ENCODE measurements at regions not wholly inside any gene's neighbourhood (a gene's known extent, or its start where the extent isn't known, plus 50 kb on each side); places are given as distances from the start of the nearest gene placed in this dataset.
A peak's percentile ranks its signal among the peaks of the same experiment; 100 is the strongest.

DNA sequence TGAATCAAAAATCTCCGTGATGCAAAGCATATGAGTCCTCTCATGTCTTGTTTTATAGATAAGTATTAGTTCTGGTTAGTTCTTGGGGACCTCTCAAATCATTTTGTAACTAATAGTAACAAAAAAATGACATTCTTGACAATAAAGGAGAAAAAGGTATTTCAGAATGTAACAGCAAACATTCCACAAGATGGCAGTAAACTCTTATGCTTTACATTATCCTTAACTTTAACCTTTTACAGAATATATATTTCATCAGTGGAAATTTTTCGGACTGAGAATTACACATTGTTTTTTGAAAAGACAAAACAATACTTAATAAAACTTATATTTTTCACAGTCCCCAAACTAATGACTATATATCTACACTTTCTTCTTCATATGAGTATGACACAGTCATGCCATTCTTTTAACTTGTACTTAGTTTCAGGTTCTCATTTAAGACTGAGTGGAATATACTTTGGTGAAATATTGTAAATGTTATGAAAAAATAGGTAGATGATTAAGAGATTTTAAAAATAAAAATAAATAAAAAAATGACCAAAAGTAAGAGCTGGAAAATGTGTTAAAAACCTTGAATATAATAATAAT is 142.9 kb upstream of the NXPH2 start:
- POLR2A ChIA-PET = no interaction called here
- TF ChIP-seq, protein P1, sequence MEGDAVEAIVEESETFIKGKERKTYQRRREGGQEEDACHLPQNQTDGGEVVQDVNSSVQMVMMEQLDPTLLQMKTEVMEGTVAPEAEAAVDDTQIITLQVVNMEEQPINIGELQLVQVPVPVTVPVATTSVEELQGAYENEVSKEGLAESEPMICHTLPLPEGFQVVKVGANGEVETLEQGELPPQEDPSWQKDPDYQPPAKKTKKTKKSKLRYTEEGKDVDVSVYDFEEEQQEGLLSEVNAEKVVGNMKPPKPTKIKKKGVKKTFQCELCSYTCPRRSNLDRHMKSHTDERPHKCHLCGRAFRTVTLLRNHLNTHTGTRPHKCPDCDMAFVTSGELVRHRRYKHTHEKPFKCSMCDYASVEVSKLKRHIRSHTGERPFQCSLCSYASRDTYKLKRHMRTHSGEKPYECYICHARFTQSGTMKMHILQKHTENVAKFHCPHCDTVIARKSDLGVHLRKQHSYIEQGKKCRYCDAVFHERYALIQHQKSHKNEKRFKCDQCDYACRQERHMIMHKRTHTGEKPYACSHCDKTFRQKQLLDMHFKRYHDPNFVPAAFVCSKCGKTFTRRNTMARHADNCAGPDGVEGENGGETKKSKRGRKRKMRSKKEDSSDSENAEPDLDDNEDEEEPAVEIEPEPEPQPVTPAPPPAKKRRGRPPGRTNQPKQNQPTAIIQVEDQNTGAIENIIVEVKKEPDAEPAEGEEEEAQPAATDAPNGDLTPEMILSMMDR (IDR thresholded peaks at IDR 0.05; ENCODE audit: extremely low read depth in 1 of 2, insufficient read depth in 1 of 2, low read depth in 1 of 2, low read length in 2 of 2) = peak; percentile 5 to 11
- TF ChIP-seq EZH2 (IDR thresholded peaks at IDR 0.05; ENCODE audit: borderline replicate concordance, low read depth, low read length, severe bottlenecking) = no peak
- no peaks in the 10 kb centered on the region for H3K79me2 ChIP-seq (ENCODE audit: control insufficient read depth, insufficient read depth, low read length)
- H3K9me1 ChIP-seq (replicated peaks; ENCODE audit: control insufficient read depth, extremely low read depth, insufficient read depth, low read length) = no peaks in the 10 kb centered on the region
- no peaks in the 10 kb centered on the region for H4K20me1 ChIP-seq (replicated peaks; ENCODE audit: control insufficient read depth, extremely low read depth, insufficient read depth, low read length)
- H2AFZ ChIP-seq (ENCODE audit: low read depth, low read length) = no peak overlapping the region
- H3K4me3 ChIP-seq (replicated peaks in 1 of 3; ENCODE audit: insufficient read depth in 1 of 3, low read depth in 1 of 3, low read length in 3 of 3) = no peak overlapping the region
- H3K36me3 ChIP-seq (ENCODE audit: control insufficient read depth in 2 of 2, extremely low read depth in 1 of 2, insufficient read depth in 2 of 2, low read length in 2 of 2) = no peaks in the 10 kb centered on the region
- no peak overlapping the region for H3K9ac ChIP-seq (replicated peaks; ENCODE audit: extremely low read depth, insufficient read depth, low read length)
- intact Hi-C loops (cut with micrococcal nuclease) = loop anchor here (5.0 kb wide), 2 partner anchors 864 to 1939 kb away; no protein-coding TSS in a partner anchor
- FAIRE-seq (no peak), DNase-seq (ENCODE audit: low read depth, low spot score) (peak; percentile 15)
- H3K4me1 ChIP-seq (ENCODE audit: control insufficient read depth, extremely low read depth, insufficient read depth, low read length) = no peaks in the 10 kb centered on the region
- BruUV-seq (replicated peaks) = no TSS peak
- no peak overlapping the region for H3K27ac ChIP-seq (ENCODE audit: insufficient read depth, low read depth, low read length)
- CTCF ChIA-PET = interaction anchor here (0.7 kb wide), 1 partner anchor 1940 kb away, joined by 3 read pairs; no protein-coding TSS in a partner anchor
- no peak overlapping the region for H3K4me2 ChIP-seq (ENCODE audit: insufficient read depth, low read length)
- no peaks in the 10 kb centered on the region for H3K9me3 ChIP-seq (replicated peaks; ENCODE audit: control insufficient read depth, insufficient read depth, low read length)
- dilution Hi-C loops (cut with MboI; ENCODE audit: extremely low pct_ligation_motif_present, low sequenced_read_pairs) = no loop called here
- no peaks in the 10 kb centered on the region for H3K27me3 ChIP-seq (ENCODE audit: control insufficient read depth in 2 of 2, insufficient read depth in 2 of 2, low read length in 2 of 2)

DNA sequence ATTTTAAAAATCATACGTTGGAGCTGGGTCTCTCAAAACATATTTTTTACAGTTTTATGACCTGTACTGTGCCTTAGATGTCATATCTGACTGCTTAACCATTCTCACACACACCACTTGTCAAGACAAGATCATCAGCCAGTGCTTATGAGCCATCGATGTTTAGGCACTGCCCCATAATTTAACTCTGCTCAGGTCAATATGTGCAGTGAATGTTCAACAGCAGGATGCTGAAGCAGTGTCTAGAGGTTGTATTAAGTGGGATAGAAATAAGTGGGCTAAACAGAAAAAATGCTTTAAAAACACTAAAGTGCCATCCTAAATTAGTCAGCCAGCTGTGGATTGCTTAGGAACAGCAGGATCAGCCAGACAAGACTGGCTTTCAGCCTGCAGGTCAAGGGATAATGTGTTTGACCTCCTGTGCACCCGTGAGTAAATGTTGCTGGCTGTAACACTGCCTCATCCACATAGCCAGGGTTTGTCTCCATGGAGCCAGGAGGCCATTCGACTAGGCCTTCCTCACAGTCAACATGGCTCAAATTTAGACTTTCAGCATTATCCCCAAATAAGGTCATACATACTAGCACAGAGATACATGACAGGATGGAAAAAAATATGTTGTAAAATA is 139.0 kb upstream of the NXPH2 start:
- Histone ChIP-seq H3K9me1 (replicated peaks; ENCODE audit: control insufficient read depth, extremely low read depth, insufficient read depth, low read length) (no peaks in the 10 kb centered on the region), H3K79me2 (ENCODE audit: control insufficient read depth, insufficient read depth, low read length) (no peaks in the 10 kb centered on the region), H3K27ac (ENCODE audit: insufficient read depth, low read depth, low read length) (no peak overlapping the region), H3K9me3 (replicated peaks; ENCODE audit: control insufficient read depth, insufficient read depth, low read length) (no peaks in the 10 kb centered on the region), H3K4me3 (replicated peaks in 1 of 3; ENCODE audit: insufficient read depth in 1 of 3, low read depth in 1 of 3, low read length in 3 of 3) (no peak overlapping the region), H2AFZ (ENCODE audit: low read depth, low read length) (no peak overlapping the region), H3K27me3 (ENCODE audit: control insufficient read depth in 2 of 2, insufficient read depth in 2 of 2, low read length in 2 of 2) (no peaks in the 10 kb centered on the region), H3K9ac (replicated peaks; ENCODE audit: extremely low read depth, insufficient read depth, low read length) (no peak overlapping the region), H4K20me1 (replicated peaks; ENCODE audit: control insufficient read depth, extremely low read depth, insufficient read depth, low read length) (no peaks in the 10 kb centered on the region), H3K4me1 (ENCODE audit: control insufficient read depth, extremely low read depth, insufficient read depth, low read length) (no peaks in the 10 kb centered on the region), H3K36me3 (ENCODE audit: control insufficient read depth in 2 of 2, extremely low read depth in 1 of 2, insufficient read depth in 2 of 2, low read length in 2 of 2) (no peaks in the 10 kb centered on the region), H3K4me2 (ENCODE audit: insufficient read depth, low read length) (no peak overlapping the region)
- FAIRE-seq = no peak
- intact Hi-C loops (cut with micrococcal nuclease) = no loop called here
- BruUV-seq (replicated peaks) = no TSS peak
- ChIA-PET CTCF (no interaction called here), POLR2A (no interaction called here)
- TF ChIP-seq POLR2AphosphoS5 (IDR thresholded peaks at IDR 0.05; ENCODE audit: insufficient read depth, low read depth, low read length) (no peak), POLR2A (IDR thresholded peaks at IDR 0.05; ENCODE audit: low read depth, low read length) (no peak)
- TF ChIP-seq, protein P2, sequence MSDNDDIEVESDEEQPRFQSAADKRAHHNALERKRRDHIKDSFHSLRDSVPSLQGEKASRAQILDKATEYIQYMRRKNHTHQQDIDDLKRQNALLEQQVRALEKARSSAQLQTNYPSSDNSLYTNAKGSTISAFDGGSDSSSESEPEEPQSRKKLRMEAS (IDR thresholded peaks at IDR 0.05; ENCODE audit: insufficient read depth, insufficient read length) = no peak
- TF ChIP-seq, protein P1 (IDR thresholded peaks at IDR 0.05; ENCODE audit: extremely low read depth in 1 of 2, insufficient read depth in 1 of 2, low read depth in 1 of 2, low read length in 2 of 2) = no peak
- dilution Hi-C loops (cut with MboI; ENCODE audit: extremely low pct_ligation_motif_present, low sequenced_read_pairs) = no loop called here
- DNase-seq (ENCODE audit: low read depth, low spot score) = no peak
